Heart right ventricle (tissue), 16 donors: ENCODE measurements at regions not wholly inside any gene's neighbourhood (a gene's known extent, or its start where the extent isn't known, plus 50 kb on each side); places are given as distances from the start of the nearest gene placed in this dataset.
A peak's percentile ranks its signal among the peaks of the same experiment; 100 is the strongest.
"Not testable (repeated sequence)": the region's sequence is repeated elsewhere in the genome, so short reads cannot be mapped to it uniquely, and the experiment has no call there.

ENCODE experiments used
- ATAC-seq, 8 donors: fragments of 200-7000 bp; cut with Tn5 transposase; one replicate each; pipeline ENCODE4 v1.9.1; 2020; ENCODE audit warnings: mild to moderate bottlenecking in 8 of 8, moderate library complexity in 8 of 8, moderate number of reproducible peaks in 1 of 8
- DNase-seq, 2 donors: peaks; one replicate each; pipeline ENCODE4 v3.0.0-alpha.2; 2020
- H3K27ac ChIP-seq, 10 donors: fragments of 200-600 bp; sonication (generic) in 2 of 10; one replicate each; pipeline versions ENCODE4 v1.5.0 to v1.8.0; 2020 to 2022; ENCODE audit warnings: mild to moderate bottlenecking in 3 of 10
- H3K27me3 ChIP-seq, 7 donors: fragments of 200-600 bp; one replicate each; pipeline ENCODE4 v1.8.0; 2021 to 2022; ENCODE audit warnings: mild to moderate bottlenecking in 2 of 7
- H3K36me3 ChIP-seq, 9 donors: fragments of 200-600 bp; sonication (generic) in 1 of 9; one replicate each; pipeline versions ENCODE4 v1.5.0 to v1.8.0; 2020 to 2022; ENCODE audit warnings: mild to moderate bottlenecking in 2 of 9
- H3K4me1 ChIP-seq, 9 donors: fragments of 200-600 bp; sonication (generic) in 1 of 9; one replicate each; pipeline versions ENCODE4 v1.5.0 to v1.8.0; 2020 to 2022; ENCODE audit warnings: mild to moderate bottlenecking in 4 of 9
- H3K4me3 ChIP-seq, 10 donors: fragments of 200-600 bp; sonication (generic) in 2 of 10; one replicate each; pipeline versions ENCODE4 v1.5.0 to v1.8.0; 2020 to 2022; ENCODE audit warnings: mild to moderate bottlenecking in 7 of 10, moderate library complexity in 2 of 10
- H3K9me3 ChIP-seq, 11 donors: fragments of 200-600 bp in 10 of 11; sonication (generic) in 2 of 11; one replicate each; pipeline versions ENCODE4 v1.5.0 to v1.8.0; 2013 to 2022; ENCODE audit warnings: mild to moderate bottlenecking in 2 of 11, control low read depth in 1 of 11, moderate library complexity in 1 of 11
- CTCF ChIP-seq, 9 donors: fragments of 200-600 bp; sonication (generic) in 2 of 9; IDR thresholded peaks; one replicate each; pipeline versions ENCODE4 v1.5.0 to v1.8.0; 2021 to 2022; ENCODE audit warnings: antibody characterized with exemption in 9 of 9, mild to moderate bottlenecking in 5 of 9, moderate library complexity in 1 of 9
- WGBS, 2 donors: extraction: QIAGEN DNeasy Blood & Tissue Kit; methylation state at CpG; one replicate each; pipeline ENCODE4 v1.1.7; 2013; ENCODE audit warnings: inconsistent platforms in 1 of 2; 5-methylcytosine and 5-hydroxymethylcytosine counted together
- intact Hi-C, 10 donors: fragments of 100-400 bp; cut with DNase I; formaldehyde crosslinking; loops; one replicate each; pipeline versions ENCODE4 v1.11.1 to v1.14.2; 2022
- donor health status: Arrhythmogenic right ventricular cardiomyopathy.
- donor health status: ischemic (EF 13 %, LVEDD 7.1; RV severe dilation, severe dysfunction).
- donor health status: healthy with polysubstance abuse.
- donor health status: DM: no; HTN: yes; CAD: no.
- donor health status: DM: no; HTN: no; CAD: no.
- donor health status: ischemic (EF 25% LVEDD 6.9; RV normal size, moderate dysfunction).
- donor health status: ischemic (EF 25% LVEDD 5.7; RV mildly dilated, moderate dysfunction).
- donor health status: healthy.
- donor health status: DM: yes; HTN: yes; CAD: no.
- donor health status: Ischemic cardiomyopathy.
- donor health status: ischemic (EF 35%, LVEDD 5.7; RV mildly dilated, moderate dysfunction).
- donor health status: nonischemic (EF 11% LVEDD 7.7; RV severe dilation, severe dysfunction).
- donor health status: DM: yes; HTN: yes; CAD: no.
- donor health status: PGD.
- donor health status: ischemic (EF 29% LVEDD 5.4; RV normal size, mild dysfunction).
- donor health status: nonischemic (EF 23%, LVEDD 6.1; RV moderate dilation, normal function).

DNA sequence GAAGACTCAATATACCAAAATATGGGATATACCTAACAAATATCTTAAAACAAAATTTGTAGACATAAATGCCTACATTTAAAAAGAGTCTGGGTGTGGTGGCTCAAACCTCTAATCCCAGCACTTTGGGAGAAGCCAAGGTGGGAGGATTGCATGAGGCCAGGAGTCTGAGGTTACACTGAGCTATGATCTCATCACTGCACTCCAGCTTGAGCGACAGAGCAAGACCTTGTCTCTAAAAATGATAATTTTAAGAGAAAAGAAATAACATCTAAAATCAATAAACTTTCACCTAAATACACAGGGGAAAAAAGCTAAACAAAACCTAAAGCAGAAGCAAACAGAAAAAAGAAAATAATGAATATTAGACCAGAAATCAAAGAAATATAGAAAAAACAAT lies 102.7 kb upstream of the PBX1 start:
- peaks cover 0 to 15% (median 2%) of the 10 kb centered on the region in 11 donors for H3K9me3 ChIP-seq
- H3K4me3 ChIP-seq = no peak overlapping the region
- no peaks in the 10 kb centered on the region for H3K27me3 ChIP-seq
- no peaks in the 10 kb centered on the region for H3K36me3 ChIP-seq
- H3K4me1 ChIP-seq = no peaks in the 10 kb centered on the region
- no peak for ATAC-seq
- WGBS, 2 donors = 82 to 90% methylated on average over 1 of the region's 1 CpG
- no peak for TF ChIP-seq CTCF (IDR thresholded peaks at IDR 0.05)
- intact Hi-C loops = no loop called here
- no peak for DNase-seq
- H3K27ac ChIP-seq = no peak overlapping the region

GRCh38 chr1:164459176-164459575 lies 99.8 kb upstream of the PBX1 start:
- not testable (repeated sequence) for DNase-seq

DNA sequence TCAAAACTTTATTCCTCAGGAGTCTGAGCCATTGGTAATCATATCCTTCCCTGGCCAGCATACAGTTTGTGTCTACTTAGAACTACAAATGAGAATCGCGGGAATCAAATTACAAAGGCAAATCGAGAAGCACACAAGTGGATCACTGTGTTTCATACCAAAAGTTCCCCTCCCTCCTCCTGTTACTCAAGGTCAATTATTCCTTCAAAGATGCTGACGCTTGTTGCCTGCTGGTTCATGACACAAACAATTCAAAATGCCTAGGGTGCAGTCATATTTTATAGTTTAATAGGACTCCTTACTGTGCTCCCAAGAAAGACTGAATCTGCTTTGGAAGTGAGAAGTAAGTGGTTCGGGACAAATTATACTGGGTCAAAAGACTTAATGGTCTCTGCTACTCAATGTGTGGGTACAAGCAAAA lies 93.0 kb upstream of the PBX1 start:
- H3K4me1 ChIP-seq = peaks cover 0 to 5% (median 0%) of the 10 kb centered on the region in 9 donors
- no peak overlapping the region for H3K27ac ChIP-seq
- WGBS, 2 donors = 91 to 93% methylated on average over 5 of the region's 5 CpGs
- DNase-seq (no peak), ATAC-seq (no peak)
- H3K36me3 ChIP-seq = no peaks in the 10 kb centered on the region
- no peak overlapping the region for H3K4me3 ChIP-seq
- no peaks in the 10 kb centered on the region for H3K27me3 ChIP-seq
- no peak for TF ChIP-seq CTCF (IDR thresholded peaks at IDR 0.05)
- intact Hi-C loops = no loop called here
- H3K9me3 ChIP-seq = no peaks in the 10 kb centered on the region

More at GRCh38 chr1:164459176-164459575, 99.8 kb upstream of the PBX1 start:
- H3K4me1 ChIP-seq, H3K4me3 ChIP-seq, H3K27me3 ChIP-seq, ATAC-seq, H3K36me3 ChIP-seq, H3K27ac ChIP-seq, intact Hi-C loops: not testable (repeated sequence)
- WGBS, 2 donors = 93 to 96% methylated on average over 25 of the region's 25 CpGs
- H3K9me3 ChIP-seq = peaks cover 0 to 12% (median 0%) of the 10 kb centered on the region in 11 donors

GRCh38 chr1:164466429-164466828 lies 92.6 kb upstream of the PBX1 start:
- no peaks in the 10 kb centered on the region for H3K36me3 ChIP-seq
- no peaks in the 10 kb centered on the region for H3K9me3 ChIP-seq
- ATAC-seq (no peak), DNase-seq (no peak)
- H3K4me3 ChIP-seq = no peak overlapping the region
- peaks cover 0 to 8% (median 0%) of the 10 kb centered on the region in 9 donors for H3K4me1 ChIP-seq
- TF ChIP-seq CTCF (IDR thresholded peaks at IDR 0.05) = no peak
- H3K27ac ChIP-seq = no peak overlapping the region
- 90 to 94% methylated on average over 5 of the region's 5 CpGs for WGBS, 2 donors
- H3K27me3 ChIP-seq = no peaks in the 10 kb centered on the region
- intact Hi-C loops = no loop called here

DNA sequence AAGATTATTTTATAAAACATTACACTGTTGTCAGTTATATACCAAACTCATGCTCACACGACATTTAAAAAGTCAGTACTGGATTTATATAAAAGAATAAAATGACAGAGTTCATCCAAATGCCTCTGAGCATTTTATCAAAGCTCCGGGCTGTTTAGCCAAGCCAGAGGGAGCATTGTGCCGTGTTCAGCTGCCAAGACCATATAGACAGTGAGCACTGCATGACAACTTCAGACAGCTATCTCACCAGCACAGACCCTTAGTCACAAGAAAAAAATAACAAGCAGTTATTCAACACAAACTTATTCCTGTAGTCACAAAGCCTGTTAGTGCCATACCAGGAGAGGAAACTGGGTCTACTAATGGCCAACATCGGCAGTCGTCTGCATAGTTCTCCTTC lies 88.0 kb upstream of the PBX1 start:
- H3K27ac ChIP-seq = no peak overlapping the region
- intact Hi-C loops = no loop called here
- no peak for TF ChIP-seq CTCF (IDR thresholded peaks at IDR 0.05)

More for the DNA sequence above, 88.0 kb upstream of the PBX1 start:
- H3K9me3 ChIP-seq = no peaks in the 10 kb centered on the region
- no peaks in the 10 kb centered on the region for H3K36me3 ChIP-seq
- no peak overlapping the region for H3K4me3 ChIP-seq
- H3K27me3 ChIP-seq = no peaks in the 10 kb centered on the region
- no peak for DNase-seq
- peaks cover 0 to 22% (median 4%) of the 10 kb centered on the region in 9 donors for H3K4me1 ChIP-seq
- WGBS, 2 donors = 44 to 54% methylated on average over 5 of the region's 5 CpGs
- ATAC-seq = peak in 1 of 8 donors; percentile 59
